ENCODE measurements at regions not wholly inside any gene's neighbourhood (a gene's known extent, or its start where the extent isn't known, plus 50 kb on each side); places are given as distances from the start of the nearest gene placed in this dataset.

- no peak overlapping the region for H3K4me3 ChIP-seq
Observed at GRCh38 chr7:34373940-34374339, 284.1 kb upstream of the NPSR1 start.

GRCh38 chr7:34382166-34382893 lies 275.7 kb upstream of the NPSR1 start:
- H3K36me3 ChIP-seq = no peaks in the 10 kb centered on the region
- H3K9me3 ChIP-seq = no peaks in the 10 kb centered on the region
- H3K27me3 ChIP-seq = no peaks in the 10 kb centered on the region
- no peak for DNase-seq (ENCODE audit: low spot score in 2 of 2)
- no peaks in the 10 kb centered on the region for H3K4me1 ChIP-seq
- no peak overlapping the region for H3K27ac ChIP-seq
- no peak for TF ChIP-seq CTCF (IDR thresholded peaks at IDR 0.05)
- intact Hi-C loops (cut with DNase I) = no loop called here
- H3K4me3 ChIP-seq = no peak overlapping the region

More at GRCh38 chr7:34373940-34374339, 284.1 kb upstream of the NPSR1 start:
- intact Hi-C loops (cut with DNase I) = no loop called here
- Histone ChIP-seq H3K27ac (no peak overlapping the region), H3K36me3 (no peaks in the 10 kb centered on the region), H3K9me3 (no peaks in the 10 kb centered on the region), H3K4me1 (no peaks in the 10 kb centered on the region), H3K27me3 (no peaks in the 10 kb centered on the region)
- TF ChIP-seq CTCF (IDR thresholded peaks at IDR 0.05) = no peak
- no peak for DNase-seq (ENCODE audit: low spot score in 2 of 2)

- Histone ChIP-seq H3K27me3 (no peaks in the 10 kb centered on the region), H3K4me3 (no peak overlapping the region), H3K27ac (no peak overlapping the region), H3K9me3 (no peaks in the 10 kb centered on the region), H3K4me1 (no peaks in the 10 kb centered on the region), H3K36me3 (no peaks in the 10 kb centered on the region)
- DNase-seq (ENCODE audit: low spot score in 2 of 2) = no peak
- intact Hi-C loops (cut with DNase I) = no loop called here
- TF ChIP-seq CTCF (IDR thresholded peaks at IDR 0.05) = no peak
Observed at GRCh38 chr7:34385384-34385783, 272.6 kb upstream of the NPSR1 start.

GRCh38 chr7:34389332-34390078 lies 268.5 kb upstream of the NPSR1 start:
- TF ChIP-seq CTCF (IDR thresholded peaks at IDR 0.05) = no peak

DNA sequence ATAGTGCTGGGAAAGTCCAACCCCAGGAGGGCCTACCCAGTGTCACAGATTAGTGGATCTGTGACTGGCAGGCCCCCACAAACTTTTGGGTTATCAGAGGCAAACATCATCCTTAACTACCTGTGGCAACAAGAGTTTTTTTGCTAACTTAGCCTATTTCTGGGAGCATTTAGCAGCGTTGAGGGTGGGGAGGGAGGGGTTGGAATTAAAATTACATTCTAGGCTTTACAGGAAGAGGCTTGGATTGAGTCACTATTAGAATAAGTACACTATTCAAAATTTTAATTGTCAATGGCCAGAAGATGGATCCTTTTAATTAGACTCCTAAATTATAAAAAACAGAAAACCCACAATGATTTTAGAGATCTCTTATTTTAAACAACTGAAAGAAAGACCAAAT lies 267.9 kb upstream of the NPSR1 start:
- no peaks in the 10 kb centered on the region for H3K4me1 ChIP-seq
- H3K9me3 ChIP-seq = no peaks in the 10 kb centered on the region
- no peak overlapping the region for H3K27ac ChIP-seq
- no peaks in the 10 kb centered on the region for H3K27me3 ChIP-seq
- no peaks in the 10 kb centered on the region for H3K36me3 ChIP-seq
- H3K4me3 ChIP-seq = no peak overlapping the region
- TF ChIP-seq CTCF (IDR thresholded peaks at IDR 0.05) = no peak
- intact Hi-C loops (cut with DNase I) = no loop called here
- DNase-seq (ENCODE audit: low spot score in 2 of 2) = no peak

More at GRCh38 chr7:34389332-34390078, 268.5 kb upstream of the NPSR1 start:
- H3K4me3 ChIP-seq = no peak overlapping the region
- H3K9me3 ChIP-seq = no peaks in the 10 kb centered on the region
- no peak overlapping the region for H3K27ac ChIP-seq
- no peaks in the 10 kb centered on the region for H3K36me3 ChIP-seq
- H3K27me3 ChIP-seq = no peaks in the 10 kb centered on the region
- DNase-seq (ENCODE audit: low spot score in 2 of 2) = no peak
- H3K4me1 ChIP-seq = no peaks in the 10 kb centered on the region
- intact Hi-C loops (cut with DNase I) = no loop called here

Data from ascending aorta (tissue), 2 donors.